ENCODE measurements at regions not wholly inside any gene's neighbourhood (a gene's known extent, or its start where the extent isn't known, plus 50 kb on each side); places are given as distances from the start of the nearest gene placed in this dataset.

DNA sequence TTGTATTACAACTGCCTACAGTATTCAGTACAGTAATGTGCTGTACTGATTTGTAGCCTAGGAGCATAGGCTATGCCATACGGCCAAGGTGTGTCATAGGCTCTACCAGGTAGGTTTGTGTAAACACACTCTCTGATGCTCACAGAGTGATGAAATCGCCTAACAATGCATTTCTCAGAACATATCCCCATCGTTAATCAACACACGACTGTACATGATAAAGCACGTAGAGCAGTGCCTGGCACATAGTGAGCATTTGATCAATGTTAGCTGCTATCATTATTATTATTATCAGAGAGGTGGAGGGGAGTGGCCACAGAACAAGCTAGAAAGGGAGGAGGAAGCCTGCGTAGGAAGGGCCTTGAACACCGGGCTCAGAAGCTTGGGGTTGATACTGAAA, 81.1 kb upstream of the LHX1 start:
- H3K4me3 ChIP-seq (ENCODE audit: low read length in 3 of 3), result no peak overlapping the region
- H3K4me1 ChIP-seq (ENCODE audit: control insufficient read depth in 3 of 3, insufficient read depth in 3 of 3, low read length in 3 of 3), result no peaks in the 10 kb centered on the region
- H3K9me3 ChIP-seq (ENCODE audit: control insufficient read depth in 3 of 3, low read length in 3 of 3), result no peaks in the 10 kb centered on the region
- H3K27me3 ChIP-seq (ENCODE audit: control insufficient read depth in 3 of 3, insufficient read depth in 3 of 3, low read length in 3 of 3), result peaks cover 39 to 58% (median 40%) of the 10 kb centered on the region in 3 donors
- no peaks in the 10 kb centered on the region for H3K36me3 ChIP-seq (ENCODE audit: control insufficient read depth in 3 of 3, insufficient read depth in 3 of 3, low read length in 3 of 3)
- H3K27ac ChIP-seq (ENCODE audit: low read depth, low read length), result no peak overlapping the region
- no peak overlapping the region for H3K9ac ChIP-seq (ENCODE audit: low read depth in 1 of 3, low read length in 3 of 3)

DNA sequence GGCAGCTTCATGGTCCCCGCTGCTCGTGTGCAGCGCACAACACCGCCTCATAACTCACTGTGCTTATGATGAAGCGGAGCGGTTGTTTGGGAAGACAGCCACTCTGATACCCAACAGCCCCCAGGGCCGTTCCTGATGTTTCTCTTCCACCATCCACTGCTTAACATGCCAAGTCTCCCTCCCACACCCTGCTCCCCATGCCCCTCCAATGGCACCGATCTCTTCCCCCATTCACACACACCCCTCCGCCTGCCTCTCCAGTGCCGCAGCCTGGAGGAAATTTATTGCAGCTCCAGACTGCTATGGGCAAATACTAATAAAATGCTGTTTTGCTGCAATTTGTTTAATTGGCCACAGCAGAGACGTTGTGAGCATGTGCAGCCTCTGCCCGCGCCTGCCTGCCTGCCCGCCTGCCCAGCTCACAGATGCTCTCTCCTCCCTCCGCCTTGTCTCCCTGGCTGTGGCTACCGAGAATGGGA, 80.3 kb upstream of the LHX1 start:
- no peak overlapping the region for H3K4me3 ChIP-seq (ENCODE audit: low read length in 3 of 3)
- no peak overlapping the region for H3K9ac ChIP-seq (ENCODE audit: low read depth in 1 of 3, low read length in 3 of 3)
- H3K36me3 ChIP-seq (ENCODE audit: control insufficient read depth in 3 of 3, insufficient read depth in 3 of 3, low read length in 3 of 3), result no peaks in the 10 kb centered on the region
- no peaks in the 10 kb centered on the region for H3K9me3 ChIP-seq (ENCODE audit: control insufficient read depth in 3 of 3, low read length in 3 of 3)
- H3K27me3 ChIP-seq (ENCODE audit: control insufficient read depth in 3 of 3, insufficient read depth in 3 of 3, low read length in 3 of 3), result peaks cover 40 to 58% (median 45%) of the 10 kb centered on the region in 3 donors
- H3K27ac ChIP-seq (ENCODE audit: low read depth, low read length), result no peak overlapping the region
- no peaks in the 10 kb centered on the region for H3K4me1 ChIP-seq (ENCODE audit: control insufficient read depth in 3 of 3, insufficient read depth in 3 of 3, low read length in 3 of 3)

DNA sequence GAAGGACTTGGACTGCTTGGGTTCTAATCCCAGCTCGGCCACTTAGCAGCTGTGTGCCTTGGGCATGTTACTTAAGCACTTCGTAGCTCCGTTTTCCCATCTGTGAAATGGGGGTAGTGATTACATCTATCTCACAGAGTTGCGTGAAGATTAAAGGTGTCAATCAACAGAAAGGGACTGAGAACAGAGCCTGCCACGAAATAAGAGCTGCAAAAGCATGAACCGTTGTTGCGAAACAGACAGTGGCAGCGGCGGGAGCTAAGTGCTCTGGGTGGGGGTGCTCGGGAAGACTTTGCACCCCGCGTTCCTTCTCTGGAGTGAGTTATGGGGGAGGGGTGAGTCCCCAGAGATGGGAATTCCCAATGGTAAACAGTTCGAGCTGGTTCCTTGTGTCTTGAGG, 79.6 kb upstream of the LHX1 start:
- Histone ChIP-seq H3K36me3 (ENCODE audit: control insufficient read depth in 3 of 3, insufficient read depth in 3 of 3, low read length in 3 of 3) (no peaks in the 10 kb centered on the region), H3K4me3 (ENCODE audit: low read length in 3 of 3) (no peak overlapping the region), H3K27me3 (ENCODE audit: control insufficient read depth in 3 of 3, insufficient read depth in 3 of 3, low read length in 3 of 3) (peaks cover 40 to 58% (median 46%) of the 10 kb centered on the region in 3 donors), H3K9me3 (ENCODE audit: control insufficient read depth in 3 of 3, low read length in 3 of 3) (no peaks in the 10 kb centered on the region), H3K27ac (ENCODE audit: low read depth, low read length) (no peak overlapping the region), H3K4me1 (ENCODE audit: control insufficient read depth in 3 of 3, insufficient read depth in 3 of 3, low read length in 3 of 3) (no peaks in the 10 kb centered on the region), H3K9ac (ENCODE audit: low read depth in 1 of 3, low read length in 3 of 3) (no peak overlapping the region)

DNA sequence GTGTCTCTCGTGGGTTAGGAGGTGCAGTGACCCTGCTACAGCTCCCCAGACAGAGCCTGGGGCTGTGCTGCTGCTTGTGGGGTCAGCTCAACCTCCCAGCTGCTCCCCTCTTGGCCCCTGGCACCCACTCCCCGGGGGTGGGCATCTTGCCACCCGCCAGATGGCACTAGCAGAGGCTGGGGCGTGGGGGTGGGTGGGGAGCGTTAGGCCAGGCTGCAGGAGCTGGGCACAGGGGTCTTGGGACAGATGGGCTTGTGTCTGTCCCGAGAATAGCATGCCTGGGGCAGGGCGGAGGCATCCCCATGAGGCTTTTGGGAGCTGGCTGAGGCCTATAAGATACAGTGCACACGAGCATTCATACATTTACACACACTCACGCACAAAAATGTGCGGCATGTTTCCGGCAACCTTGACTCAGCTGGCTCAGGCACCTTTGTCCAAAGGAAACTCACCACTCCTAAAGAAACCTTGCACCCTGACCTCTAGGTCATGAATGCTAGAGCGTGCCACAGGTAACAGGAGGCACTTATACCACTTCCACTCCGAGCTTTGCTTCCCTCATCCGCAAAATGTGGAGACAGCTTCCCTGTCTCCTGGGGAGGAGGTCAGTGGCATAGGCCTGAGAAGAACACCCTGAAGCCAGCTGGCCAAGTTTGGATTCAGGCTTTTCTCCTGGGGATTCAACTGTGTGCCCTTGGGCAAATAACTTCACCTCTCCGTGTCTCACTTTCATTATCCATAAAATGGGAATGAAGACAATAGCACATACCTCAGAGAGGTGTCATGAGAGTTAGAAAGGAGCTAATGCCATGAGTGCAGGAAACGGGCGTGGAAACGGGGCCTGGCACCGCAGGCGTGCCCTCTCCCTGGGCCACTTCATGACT, 78.9 kb upstream of the LHX1 start:
- Histone ChIP-seq H3K36me3 (ENCODE audit: control insufficient read depth in 3 of 3, insufficient read depth in 3 of 3, low read length in 3 of 3) (no peaks in the 10 kb centered on the region), H3K9me3 (ENCODE audit: control insufficient read depth in 3 of 3, low read length in 3 of 3) (no peaks in the 10 kb centered on the region), H3K9ac (ENCODE audit: low read depth in 1 of 3, low read length in 3 of 3) (no peak overlapping the region), H3K4me3 (ENCODE audit: low read length in 3 of 3) (no peak overlapping the region), H3K4me1 (ENCODE audit: control insufficient read depth in 3 of 3, insufficient read depth in 3 of 3, low read length in 3 of 3) (no peaks in the 10 kb centered on the region), H3K27me3 (ENCODE audit: control insufficient read depth in 3 of 3, insufficient read depth in 3 of 3, low read length in 3 of 3) (peaks cover 40 to 62% (median 52%) of the 10 kb centered on the region in 3 donors), H3K27ac (ENCODE audit: low read depth, low read length) (no peak overlapping the region)

DNA sequence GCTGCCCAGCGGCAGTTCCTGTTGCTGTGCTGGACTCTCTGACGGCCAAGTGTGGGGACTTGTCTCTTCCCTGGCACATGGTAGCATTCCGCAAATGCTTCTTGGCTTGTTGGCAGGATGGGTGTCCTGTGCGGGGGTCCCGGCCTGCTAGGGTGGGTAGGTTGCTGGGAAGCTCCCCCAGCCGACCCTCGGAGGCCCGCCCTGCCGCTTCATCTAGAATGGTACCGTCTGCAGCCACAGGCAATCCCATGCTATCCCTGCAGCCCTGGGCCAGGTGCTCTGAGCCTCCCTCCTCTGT, 78.3 kb upstream of the LHX1 start:
- Histone ChIP-seq H3K4me1 (ENCODE audit: control insufficient read depth in 3 of 3, insufficient read depth in 3 of 3, low read length in 3 of 3) (no peaks in the 10 kb centered on the region), H3K36me3 (ENCODE audit: control insufficient read depth in 3 of 3, insufficient read depth in 3 of 3, low read length in 3 of 3) (no peaks in the 10 kb centered on the region), H3K9me3 (ENCODE audit: control insufficient read depth in 3 of 3, low read length in 3 of 3) (no peaks in the 10 kb centered on the region), H3K9ac (ENCODE audit: low read depth in 1 of 3, low read length in 3 of 3) (no peak overlapping the region), H3K27me3 (ENCODE audit: control insufficient read depth in 3 of 3, insufficient read depth in 3 of 3, low read length in 3 of 3) (peaks cover 40 to 62% (median 52%) of the 10 kb centered on the region in 3 donors), H3K27ac (ENCODE audit: low read depth, low read length) (no peak overlapping the region), H3K4me3 (ENCODE audit: low read length in 3 of 3) (no peak overlapping the region)

GRCh38 chr17:36859706-36860105, 77.6 kb upstream of the LHX1 start:
- H3K27ac ChIP-seq (ENCODE audit: low read depth, low read length), result no peak overlapping the region
- H3K27me3 ChIP-seq (ENCODE audit: control insufficient read depth in 3 of 3, insufficient read depth in 3 of 3, low read length in 3 of 3), result peaks cover 40 to 63% (median 55%) of the 10 kb centered on the region in 3 donors
- no peaks in the 10 kb centered on the region for H3K36me3 ChIP-seq (ENCODE audit: control insufficient read depth in 3 of 3, insufficient read depth in 3 of 3, low read length in 3 of 3)
- H3K9ac ChIP-seq (ENCODE audit: low read depth in 1 of 3, low read length in 3 of 3), result no peak overlapping the region
- H3K4me3 ChIP-seq (ENCODE audit: low read length in 3 of 3), result no peak overlapping the region
- H3K4me1 ChIP-seq (ENCODE audit: control insufficient read depth in 3 of 3, insufficient read depth in 3 of 3, low read length in 3 of 3), result no peaks in the 10 kb centered on the region
- no peaks in the 10 kb centered on the region for H3K9me3 ChIP-seq (ENCODE audit: control insufficient read depth in 3 of 3, low read length in 3 of 3)

GRCh38 chr17:36861531-36861930, 75.7 kb upstream of the LHX1 start:
- Histone ChIP-seq H3K27ac (ENCODE audit: low read depth, low read length) (no peak overlapping the region), H3K9ac (ENCODE audit: low read depth in 1 of 3, low read length in 3 of 3) (no peak overlapping the region), H3K27me3 (ENCODE audit: control insufficient read depth in 3 of 3, insufficient read depth in 3 of 3, low read length in 3 of 3) (peaks cover 26 to 55% (median 50%) of the 10 kb centered on the region in 3 donors), H3K4me1 (ENCODE audit: control insufficient read depth in 3 of 3, insufficient read depth in 3 of 3, low read length in 3 of 3) (no peaks in the 10 kb centered on the region), H3K4me3 (ENCODE audit: low read length in 3 of 3) (no peak overlapping the region), H3K9me3 (ENCODE audit: control insufficient read depth in 3 of 3, low read length in 3 of 3) (no peaks in the 10 kb centered on the region), H3K36me3 (ENCODE audit: control insufficient read depth in 3 of 3, insufficient read depth in 3 of 3, low read length in 3 of 3) (no peaks in the 10 kb centered on the region)

GRCh38 chr17:36862116-36862920, 75.0 kb upstream of the LHX1 start:
- Histone ChIP-seq H3K9ac (ENCODE audit: low read depth in 1 of 3, low read length in 3 of 3) (no peak overlapping the region), H3K36me3 (ENCODE audit: control insufficient read depth in 3 of 3, insufficient read depth in 3 of 3, low read length in 3 of 3) (no peaks in the 10 kb centered on the region), H3K4me3 (ENCODE audit: low read length in 3 of 3) (no peak overlapping the region), H3K9me3 (ENCODE audit: control insufficient read depth in 3 of 3, low read length in 3 of 3) (no peaks in the 10 kb centered on the region), H3K4me1 (ENCODE audit: control insufficient read depth in 3 of 3, insufficient read depth in 3 of 3, low read length in 3 of 3) (no peaks in the 10 kb centered on the region), H3K27ac (ENCODE audit: low read depth, low read length) (no peak overlapping the region), H3K27me3 (ENCODE audit: control insufficient read depth in 3 of 3, insufficient read depth in 3 of 3, low read length in 3 of 3) (peaks cover 19 to 54% (median 45%) of the 10 kb centered on the region in 3 donors)

DNA sequence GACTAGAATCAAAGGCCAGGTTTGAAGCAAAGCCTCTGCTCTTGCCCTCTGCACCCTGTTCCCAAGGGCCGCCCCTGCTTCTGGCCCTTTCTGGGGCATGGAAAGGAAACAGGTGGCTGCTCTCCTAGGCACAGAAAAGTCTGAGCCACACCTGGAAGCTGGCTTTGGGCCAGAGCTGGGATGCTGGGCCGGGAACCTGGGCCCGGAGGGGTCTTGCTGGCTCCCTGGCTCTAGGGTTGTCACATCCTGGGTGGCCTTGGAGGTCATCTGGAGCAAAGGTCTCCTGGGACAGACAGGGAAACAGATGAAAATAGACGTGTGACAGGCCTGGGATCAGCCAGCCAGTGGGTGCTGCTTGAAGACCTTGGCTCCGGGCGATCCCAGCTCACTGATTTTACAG, 74.1 kb upstream of the LHX1 start:
- no peaks in the 10 kb centered on the region for H3K4me1 ChIP-seq (ENCODE audit: control insufficient read depth in 3 of 3, insufficient read depth in 3 of 3, low read length in 3 of 3)
- H3K4me3 ChIP-seq (ENCODE audit: low read length in 3 of 3), result no peak overlapping the region
- H3K27ac ChIP-seq (ENCODE audit: low read depth, low read length), result no peak overlapping the region
- no peaks in the 10 kb centered on the region for H3K36me3 ChIP-seq (ENCODE audit: control insufficient read depth in 3 of 3, insufficient read depth in 3 of 3, low read length in 3 of 3)
- no peaks in the 10 kb centered on the region for H3K9me3 ChIP-seq (ENCODE audit: control insufficient read depth in 3 of 3, low read length in 3 of 3)
- no peak overlapping the region for H3K9ac ChIP-seq (ENCODE audit: low read depth in 1 of 3, low read length in 3 of 3)
- H3K27me3 ChIP-seq (ENCODE audit: control insufficient read depth in 3 of 3, insufficient read depth in 3 of 3, low read length in 3 of 3), result peaks cover 19 to 47% (median 44%) of the 10 kb centered on the region in 3 donors

All from skeletal muscle tissue (tissue), 3 donors.